COLO668 (cell line): ENCODE measurements at regions not wholly inside any gene's neighbourhood (a gene's known extent, or its start where the extent isn't known, plus 50 kb on each side); places are given as distances from the start of the nearest gene placed in this dataset.
"Not testable (repeated sequence)": the region's sequence is repeated elsewhere in the genome, so short reads cannot be mapped to it uniquely, and the experiment has no call there.

Experiments used
- DNase-seq: peaks from one replicate; lab custom pipeline; 2025; ENCODE audit not compliant: unreplicated experiment; lab: John Stamatoyannopoulos, UW

GRCh38 chrX:69431420-69431819 lies 72.7 kb upstream of the NALF2 start:
- no peak for DNase-seq

- no peak for DNase-seq
These were observed 73.3 kb upstream of the NALF2 start for GRCh38 chrX:69430785-69431184.

DNA sequence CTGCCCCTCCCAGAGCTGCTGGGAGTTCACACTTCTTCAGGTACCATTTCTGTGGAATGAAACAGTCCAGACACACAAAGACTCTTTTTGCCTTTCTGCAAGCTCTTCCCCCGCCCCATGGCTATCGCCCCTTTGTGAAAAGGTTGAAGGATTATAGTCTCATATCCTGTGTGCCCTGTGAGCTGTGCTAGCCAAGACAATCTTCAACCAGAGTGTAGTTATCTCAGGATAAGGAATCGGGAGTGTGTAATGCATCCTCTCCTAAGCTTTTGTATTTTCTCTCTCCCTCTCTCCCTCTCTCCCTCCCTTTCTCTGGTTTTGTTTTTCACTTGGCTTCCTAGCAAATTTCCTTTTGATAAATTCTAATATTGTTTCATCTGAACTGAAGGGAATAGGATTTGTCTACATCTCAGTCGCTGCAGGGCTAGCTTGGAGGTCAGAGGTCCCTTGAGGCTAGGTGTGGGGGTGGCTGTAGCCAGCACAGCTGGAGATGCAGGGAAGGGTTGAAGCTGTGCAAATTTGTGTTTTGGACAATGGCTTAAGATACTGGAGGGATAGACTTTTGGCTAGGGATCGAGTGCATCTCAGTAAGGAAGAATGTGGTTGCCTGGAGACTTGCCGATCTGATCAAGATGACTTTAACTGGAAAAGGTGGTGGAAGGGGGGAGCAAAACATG lies 74.6 kb upstream of the NALF2 start:
- DNase-seq, result no peak

GRCh38 chrX:69428216-69428615 lies 75.9 kb upstream of the NALF2 start:
- DNase-seq, result no peak

GRCh38 chrX:69424910-69425309 lies 79.2 kb upstream of the NALF2 start:
- DNase-seq, result no peak

- DNase-seq, result peak; percentile 0
These were observed 80.0 kb upstream of the NALF2 start for GRCh38 chrX:69424161-69424560.

- DNase-seq, result not testable (repeated sequence)
These were observed 81.9 kb upstream of the NALF2 start for GRCh38 chrX:69422208-69422607.

- no peak for DNase-seq
These were observed 88.4 kb upstream of the NALF2 start for GRCh38 chrX:69415698-69416097.

DNA sequence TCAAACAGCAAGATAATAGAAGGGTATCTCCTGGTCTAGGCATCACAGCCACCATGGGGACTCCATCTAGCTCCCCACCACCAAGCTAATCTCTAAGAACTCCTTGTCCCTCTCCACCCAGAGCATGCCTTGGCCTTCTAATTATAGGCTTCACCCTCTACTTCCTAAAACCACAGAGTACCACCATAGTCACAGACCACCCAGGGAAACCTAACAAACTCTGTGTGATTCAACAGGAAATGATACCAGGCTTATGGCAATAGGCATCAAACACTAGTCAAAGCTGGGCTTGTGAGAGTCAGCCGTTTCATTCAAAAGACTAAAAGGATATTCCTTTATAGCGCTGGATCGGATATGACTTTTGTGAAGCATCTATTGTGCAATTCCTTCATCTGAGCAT lies 91.5 kb upstream of the NALF2 start:
- DNase-seq, result no peak

DNA sequence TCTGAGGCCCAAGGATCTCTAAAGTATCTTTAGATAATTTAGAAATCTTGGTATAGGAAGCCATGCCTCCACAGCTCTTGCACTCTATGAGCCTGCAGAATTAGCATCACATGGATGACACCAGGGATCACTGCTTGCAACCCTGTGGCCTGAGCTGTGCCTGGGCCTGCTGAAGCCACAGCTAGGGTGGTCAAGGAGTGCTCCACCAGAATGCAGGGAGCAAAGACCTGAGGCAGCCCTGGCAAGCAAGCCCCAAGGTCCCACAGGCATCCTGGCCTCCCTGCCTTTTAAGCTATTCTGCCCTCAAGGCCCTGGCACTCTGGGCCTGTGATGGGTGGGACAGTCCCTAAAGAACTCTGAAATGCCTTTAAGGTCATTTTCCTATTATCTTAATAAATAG lies 105.2 kb upstream of the NALF2 start:
- no peak for DNase-seq

DNA sequence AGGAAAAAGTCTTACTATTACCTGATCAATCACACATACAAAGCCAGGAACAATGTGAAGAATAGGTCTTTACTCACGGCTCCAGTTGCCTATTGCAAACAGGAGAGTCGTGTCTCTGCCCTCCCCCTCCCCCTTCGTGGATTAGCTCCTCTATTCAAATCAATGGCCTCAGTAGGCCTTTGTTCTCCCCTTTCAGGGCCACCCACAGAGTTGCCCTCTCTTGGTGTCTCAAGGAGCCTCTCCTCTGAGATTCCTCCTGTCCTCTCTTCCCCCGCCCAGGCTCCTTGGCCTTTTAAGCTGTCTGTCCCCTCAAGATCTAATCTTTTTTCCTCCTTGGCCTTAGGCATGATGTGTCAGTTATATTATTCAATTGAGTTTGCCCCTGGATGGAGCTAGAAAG lies 107.2 kb upstream of the NALF2 start:
- DNase-seq, result no peak

GRCh38 chrX:69395306-69395705 lies 108.8 kb upstream of the NALF2 start:
- no peak for DNase-seq

GRCh38 chrX:69389101-69389501 lies 115.0 kb upstream of the NALF2 start:
- no peak for DNase-seq

DNA sequence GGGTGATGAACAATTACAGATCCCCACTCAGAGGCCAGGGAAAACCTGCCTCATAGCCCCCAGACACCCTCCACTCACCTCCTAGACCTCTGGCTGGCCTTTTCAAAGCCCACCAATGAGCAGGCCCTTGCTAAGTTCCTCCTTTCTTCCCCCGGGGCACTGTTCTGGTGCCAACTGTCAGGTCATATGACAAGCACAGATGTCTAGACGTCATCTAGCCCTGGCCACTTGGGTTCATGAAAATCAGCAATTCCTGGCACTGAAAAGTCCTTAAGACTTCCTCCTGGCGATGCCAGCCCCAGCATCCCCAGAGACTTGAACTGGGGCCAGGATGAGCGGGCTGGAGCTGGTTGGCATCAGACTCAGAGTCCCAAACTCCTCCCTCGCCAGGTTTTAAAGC lies 115.6 kb upstream of the NALF2 start:
- no peak for DNase-seq

- peak; percentile 17 for DNase-seq
These were observed 116.3 kb upstream of the NALF2 start for GRCh38 chrX:69387567-69388487.

DNA sequence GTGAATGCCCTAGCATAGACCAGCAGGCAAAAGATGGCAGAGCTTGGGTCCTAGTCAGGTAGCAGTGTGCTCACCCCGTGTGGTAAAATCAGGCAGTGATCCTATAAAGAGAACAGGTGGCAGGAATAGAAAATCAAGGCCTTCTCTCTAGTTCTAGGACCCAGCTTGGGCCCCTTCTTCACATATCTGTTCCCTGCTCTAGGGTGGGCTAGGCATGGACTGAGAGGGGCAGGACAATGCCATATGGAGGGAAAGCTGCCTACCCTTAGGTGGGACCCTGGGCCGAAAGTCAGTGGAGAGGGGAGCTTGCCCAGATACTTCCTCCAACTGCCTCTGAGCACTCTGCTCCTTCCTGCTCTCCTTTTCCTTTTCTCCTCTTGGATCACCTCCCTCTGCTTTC lies 117.4 kb upstream of the NALF2 start:
- no peak for DNase-seq

- no peak for DNase-seq
These were observed 124.7 kb upstream of the NALF2 start for GRCh38 chrX:69379412-69379811.

DNA sequence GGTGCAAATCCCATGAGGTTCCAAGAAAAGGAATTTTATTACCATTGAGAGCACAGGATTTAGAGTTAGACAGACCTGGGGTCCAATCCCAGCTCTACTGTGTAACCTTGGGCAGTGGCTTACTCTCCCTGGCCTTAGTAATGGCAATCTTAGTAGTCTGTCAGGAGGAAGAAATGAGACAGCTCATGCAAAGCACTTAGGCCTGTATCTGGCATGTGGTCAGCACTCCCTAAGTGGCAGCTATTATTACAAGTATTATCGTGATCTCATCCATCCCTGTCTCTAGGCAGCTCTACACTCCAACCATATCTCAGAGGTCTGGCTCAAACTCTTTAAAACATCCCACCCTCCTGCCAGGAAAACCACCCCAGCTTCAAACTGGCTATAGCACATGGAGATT lies 129.6 kb upstream of the NALF2 start:
- DNase-seq, result no peak

- DNase-seq, result no peak
These were observed 131.7 kb upstream of the NALF2 start for GRCh38 chrX:69372435-69372834.

DNA sequence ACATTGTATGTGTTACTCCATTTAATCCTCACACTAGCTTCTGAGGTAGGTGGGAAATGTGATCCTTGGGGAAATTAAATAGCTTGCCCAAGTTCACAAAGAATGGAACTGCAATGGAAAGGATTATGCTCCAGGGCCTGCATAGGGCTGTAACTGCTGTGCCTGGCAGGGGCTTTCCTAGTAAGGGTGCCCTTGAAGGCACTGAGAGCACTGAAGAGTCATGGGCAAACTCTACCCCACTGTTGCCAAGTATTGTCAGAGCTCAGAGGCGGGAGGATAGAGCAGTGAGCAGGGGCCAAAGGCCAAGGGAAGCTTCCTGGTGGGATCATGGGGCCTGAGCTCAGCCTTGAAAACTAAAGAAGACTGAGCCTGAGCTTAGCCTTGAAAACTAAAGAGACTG lies 133.0 kb upstream of the NALF2 start:
- no peak for DNase-seq

DNA sequence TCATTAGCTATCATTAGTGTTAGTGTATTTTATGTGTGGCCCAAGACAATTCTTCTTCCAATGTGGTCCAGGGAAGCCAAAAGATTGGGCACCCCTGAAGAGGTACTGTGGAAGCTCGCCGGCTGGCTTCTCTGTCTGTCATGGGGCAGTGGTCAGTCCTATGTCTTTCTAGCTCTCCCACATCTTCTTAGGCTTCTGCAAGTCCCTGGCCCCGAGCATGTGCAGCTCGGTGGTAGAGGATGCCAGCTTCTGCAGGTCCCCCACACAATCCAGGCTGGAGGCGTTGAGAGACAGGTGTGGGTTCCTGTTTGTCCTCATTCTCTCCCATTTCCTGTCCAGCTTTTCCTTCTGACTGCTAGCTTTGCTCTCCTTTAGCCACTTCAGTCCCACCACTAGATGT lies 134.1 kb upstream of the NALF2 start:
- no peak for DNase-seq

DNA sequence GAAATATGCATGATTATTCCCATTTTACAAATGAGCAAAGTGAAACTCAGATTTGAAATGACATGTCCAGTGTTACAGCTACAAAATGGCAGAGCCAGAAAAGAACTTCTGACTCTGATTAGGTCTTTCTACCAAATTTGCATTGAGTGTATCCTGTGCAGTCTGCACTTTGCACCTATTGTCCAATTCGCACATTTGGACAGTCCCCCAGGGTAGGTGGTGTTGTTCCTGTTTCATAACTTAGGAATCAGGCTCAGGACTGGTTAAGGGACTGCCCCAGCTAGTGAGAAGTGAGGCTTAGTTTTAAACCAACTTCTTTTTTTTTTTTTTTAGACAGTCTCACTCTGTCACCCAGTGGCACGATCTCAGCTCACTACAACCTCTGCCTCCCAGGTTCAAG lies 137.9 kb upstream of the NALF2 start:
- no peak for DNase-seq
